SKM-1 treated with dmso at 0.1 percent for 144 hours (cell line): ENCODE measurements at regions not wholly inside any gene's neighbourhood (a gene's known extent, or its start where the extent isn't known, plus 50 kb on each side); places are given as distances from the start of the nearest gene placed in this dataset.
A peak's percentile ranks its signal among the peaks of the same experiment; 100 is the strongest.
"Not testable (repeated sequence)": the region's sequence is repeated elsewhere in the genome, so short reads cannot be mapped to it uniquely, and the experiment has no call there.

ENCODE experiments used
- DNase-seq: peaks from one replicate; lab custom pipeline; 2025; ENCODE audit not compliant: unreplicated experiment; lab: John Stamatoyannopoulos, UW

DNA sequence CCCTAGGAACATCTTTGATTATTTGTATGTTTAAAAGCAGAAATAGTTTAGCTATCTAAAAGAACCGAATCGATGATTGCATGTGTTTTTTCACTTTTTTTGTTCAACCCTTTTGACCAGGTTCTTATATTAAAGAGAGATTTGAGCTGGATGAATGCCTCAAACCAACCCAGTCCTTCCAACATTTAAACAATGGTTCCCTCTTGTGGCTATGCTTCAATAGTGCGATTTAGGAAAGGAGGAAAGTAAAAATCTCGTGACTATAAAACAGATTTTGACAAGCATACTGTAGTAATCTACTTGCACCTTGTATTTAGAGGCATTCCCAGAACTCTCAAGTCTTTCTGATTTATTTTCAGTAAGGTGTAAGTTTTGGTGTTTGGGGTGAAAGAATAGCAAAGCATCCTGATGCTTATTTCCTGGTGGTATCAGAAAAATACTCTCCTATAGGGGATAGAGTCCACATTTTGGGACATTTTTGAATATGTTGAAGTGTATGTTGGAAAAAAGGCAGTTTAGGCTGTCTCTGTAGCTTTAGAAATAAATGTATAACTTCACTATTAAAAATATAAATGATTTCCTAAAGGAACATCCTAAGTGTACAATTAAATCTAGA lies 159.6 kb upstream of the KCNH8 start:
- peak; percentile 42 for DNase-seq

DNA sequence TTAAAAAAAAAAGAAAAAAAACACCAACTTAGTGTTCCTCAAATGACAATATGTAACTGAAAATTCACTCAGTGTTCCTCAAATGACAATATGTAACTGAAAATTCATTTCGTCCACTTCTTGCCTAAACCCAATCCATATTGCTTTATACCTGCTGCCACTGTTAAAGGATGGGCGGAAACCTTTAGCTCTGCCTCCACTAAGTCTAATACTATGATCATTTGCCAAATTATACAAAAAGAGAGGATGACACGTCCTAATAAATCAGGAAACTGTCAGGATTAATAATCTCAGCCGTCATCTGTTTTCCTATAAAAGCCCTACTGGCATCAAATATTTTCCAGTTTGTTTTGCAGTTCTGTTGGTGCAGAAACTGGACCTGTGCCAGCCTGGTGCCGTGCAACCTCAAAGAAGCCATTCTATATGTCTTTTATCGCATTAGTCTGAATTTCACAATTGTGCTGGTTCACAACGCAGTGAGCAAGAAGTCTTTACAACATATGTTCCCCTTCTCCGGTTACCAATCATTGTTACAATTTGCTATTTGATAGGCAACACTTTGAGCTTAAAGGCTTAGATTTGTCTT lies 160.4 kb upstream of the KCNH8 start:
- no peak for DNase-seq

GRCh38 chr3:18987070-18987469 lies 161.2 kb upstream of the KCNH8 start:
- no peak for DNase-seq

GRCh38 chr3:18982920-18983319 lies 165.4 kb upstream of the KCNH8 start:
- DNase-seq = no peak

- DNase-seq = not testable (repeated sequence)
Measured at GRCh38 chr3:18976102-18976501, 172.2 kb upstream of the KCNH8 start.

DNA sequence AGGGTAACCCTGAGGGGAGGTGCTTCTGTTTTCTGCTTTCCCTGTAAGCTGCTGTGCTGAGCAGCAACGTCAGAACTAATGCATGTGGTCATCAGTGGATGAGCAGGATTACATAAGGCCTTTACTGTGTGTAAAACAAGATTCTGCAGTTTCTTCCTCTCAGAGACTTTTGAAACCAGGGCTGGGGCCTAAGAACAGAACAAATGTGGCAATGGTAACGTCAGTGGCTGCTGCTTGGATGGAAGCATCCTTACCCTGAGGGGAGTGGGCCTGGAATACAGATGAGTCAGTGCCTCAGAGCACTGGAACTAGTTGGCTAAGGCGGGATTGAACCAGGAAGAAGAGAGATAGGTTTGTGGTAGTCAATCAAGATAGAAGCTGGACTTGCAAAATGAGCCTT lies 180.2 kb upstream of the KCNH8 start:
- DNase-seq = no peak

DNA sequence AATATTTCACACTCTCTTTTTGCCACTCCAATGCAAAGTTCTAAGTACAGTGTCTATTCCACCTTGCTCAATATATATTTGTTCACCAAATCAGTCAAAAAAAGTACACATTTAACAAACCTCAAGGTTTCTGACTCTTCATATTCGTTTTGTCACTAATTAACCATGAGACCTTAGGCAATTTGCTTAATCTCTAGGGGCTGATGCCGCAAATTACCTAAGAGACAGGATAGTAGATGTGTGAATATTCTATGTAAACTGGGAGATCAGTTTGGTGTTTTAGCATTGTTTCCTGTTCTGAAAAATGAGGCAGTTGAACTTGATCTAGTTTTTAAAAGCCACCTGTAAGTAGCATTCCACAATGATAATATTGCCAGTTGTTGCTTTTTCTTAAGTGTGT lies 182.5 kb upstream of the KCNH8 start:
- DNase-seq = no peak

GRCh38 chr3:18964640-18965039 lies 183.7 kb upstream of the KCNH8 start:
- DNase-seq = no peak

- no peak for DNase-seq
Measured at GRCh38 chr3:18951333-18951732, 197.0 kb upstream of the KCNH8 start.

DNA sequence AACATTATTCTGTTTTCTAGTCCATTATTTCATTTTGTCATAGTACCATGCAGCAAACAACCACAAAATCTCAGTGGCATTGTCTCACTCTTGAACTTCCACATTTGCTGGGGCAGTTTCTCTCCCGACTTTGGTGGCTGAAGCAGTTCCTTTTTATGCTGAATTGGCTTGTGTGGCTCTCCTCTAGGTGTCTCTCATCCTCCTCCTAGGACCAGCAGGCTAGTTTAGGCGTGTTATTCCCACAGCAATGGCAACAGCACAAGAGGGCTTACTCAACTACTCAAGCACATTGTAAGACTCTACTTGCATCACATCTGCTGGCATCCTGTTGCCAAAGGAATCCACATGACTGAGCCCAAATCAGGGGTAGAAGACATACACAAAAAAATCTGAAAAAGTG lies 201.8 kb upstream of the KCNH8 start:
- DNase-seq = peak; percentile 97

- DNase-seq = no peak
Measured at GRCh38 chr3:18937574-18937973, 210.7 kb upstream of the KCNH8 start.

DNA sequence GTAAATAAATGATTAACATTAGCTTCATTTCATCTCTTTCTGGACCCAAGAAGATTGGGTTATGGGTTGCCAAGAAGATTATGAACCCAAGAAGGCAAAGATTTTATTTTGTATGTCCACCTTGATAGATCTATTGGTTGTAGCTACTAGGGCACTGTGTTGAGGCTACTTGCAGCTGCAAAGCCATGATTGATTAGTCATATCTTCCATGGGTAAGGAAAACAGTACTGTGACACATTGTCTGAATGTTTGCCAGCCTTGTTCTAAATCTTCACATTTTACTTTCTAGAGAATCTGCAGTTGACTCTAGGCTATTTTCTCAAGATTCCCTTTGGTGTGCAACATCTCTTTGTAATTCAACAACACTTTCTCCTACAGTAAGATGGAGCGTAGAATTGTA lies 229.2 kb upstream of the KCNH8 start:
- no peak for DNase-seq

GRCh38 chr3:18917923-18918322 lies 230.4 kb upstream of the KCNH8 start:
- DNase-seq = no peak

GRCh38 chr3:18902081-18902793 lies 246.1 kb upstream of the KCNH8 start:
- DNase-seq = no peak

DNA sequence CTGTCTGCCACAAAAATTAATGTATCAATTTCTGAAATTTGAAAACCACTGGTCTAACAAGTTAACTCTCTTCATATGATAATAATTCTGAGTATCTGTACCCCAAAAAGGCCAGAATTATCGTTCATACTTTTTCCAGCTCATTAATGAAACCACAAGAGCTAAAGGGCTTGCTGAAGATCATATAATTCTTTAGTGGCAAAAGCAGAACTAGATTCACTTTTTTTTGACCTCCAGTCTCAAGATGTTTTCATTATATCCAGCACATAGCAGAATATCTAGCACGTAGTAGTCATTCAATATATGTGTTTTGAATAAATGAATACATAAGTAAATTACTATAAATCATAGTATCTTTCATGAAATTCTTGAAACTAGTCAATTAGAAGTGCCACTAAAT lies 246.7 kb upstream of the KCNH8 start:
- DNase-seq = peak; percentile 28

DNA sequence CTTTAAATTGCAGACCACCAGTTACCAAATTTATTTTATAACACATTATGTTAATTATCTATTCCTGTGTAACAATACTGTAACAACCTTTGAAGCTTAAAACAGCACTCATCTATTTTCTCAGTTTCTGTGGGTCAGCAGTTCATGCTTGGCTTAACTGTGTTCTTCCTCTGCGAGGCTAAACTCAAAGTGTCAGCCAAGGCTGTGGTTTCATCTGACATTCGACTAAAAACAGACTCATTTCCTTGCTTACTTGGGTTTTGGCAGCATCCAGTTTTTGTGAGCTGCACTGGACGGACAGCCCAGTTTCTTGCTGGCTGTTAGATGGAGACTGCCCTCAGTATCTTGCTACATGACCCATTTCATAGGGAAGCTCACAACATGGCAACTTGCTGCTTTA lies 247.3 kb upstream of the KCNH8 start:
- DNase-seq = no peak

- no peak for DNase-seq
Measured at GRCh38 chr3:18898911-18899310, 249.4 kb upstream of the KCNH8 start.

DNA sequence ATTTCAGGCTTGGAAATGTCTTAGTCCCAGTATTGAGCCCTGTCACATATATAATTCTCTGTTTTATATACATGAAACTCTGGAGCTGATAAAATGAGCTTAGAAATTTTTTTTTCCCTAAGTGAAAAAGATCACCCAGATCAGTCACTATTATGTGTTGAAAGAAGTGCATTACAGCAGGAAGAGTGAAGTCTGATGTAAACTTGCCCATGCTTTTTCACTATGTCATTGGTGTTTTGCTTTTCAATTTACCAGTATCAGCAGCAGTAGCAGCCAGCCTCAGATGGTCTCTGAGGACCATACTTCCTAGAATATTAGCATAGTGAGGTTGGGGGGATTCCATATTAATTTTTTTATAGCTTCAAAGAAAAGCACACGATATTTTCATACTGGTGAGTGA lies 255.6 kb upstream of the KCNH8 start:
- no peak for DNase-seq

- no peak for DNase-seq
Measured at GRCh38 chr3:18892047-18892446, 256.3 kb upstream of the KCNH8 start.

GRCh38 chr3:18891641-18892040 lies 256.7 kb upstream of the KCNH8 start:
- peak; percentile 74 for DNase-seq

- no peak for DNase-seq
Measured at GRCh38 chr3:18890449-18890848, 257.9 kb upstream of the KCNH8 start.

DNA sequence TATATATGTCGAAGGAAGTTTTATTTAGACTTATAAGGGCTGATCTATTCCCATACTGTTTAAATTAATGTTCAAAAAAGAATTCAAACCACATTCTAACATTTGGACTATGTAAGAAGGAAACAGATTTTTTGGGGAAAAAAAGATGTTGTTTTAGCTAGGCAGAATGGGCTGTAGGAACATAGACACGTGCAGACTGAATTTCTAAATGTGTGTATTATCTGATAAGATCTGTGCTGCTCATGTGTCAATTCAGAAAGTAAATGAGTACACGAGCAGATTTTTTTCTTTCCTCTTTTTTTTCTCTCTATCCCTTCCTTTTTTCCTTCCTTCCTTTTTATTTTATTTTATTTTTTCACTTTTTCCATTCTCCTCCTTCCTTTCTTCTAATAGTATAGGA lies 259.5 kb upstream of the KCNH8 start:
- DNase-seq = no peak

- no peak for DNase-seq
Measured at GRCh38 chr3:18888370-18888769, 259.9 kb upstream of the KCNH8 start.
